Gastroesophageal sphincter (tissue), 4 donors: ENCODE measurements at regions not wholly inside any gene's neighbourhood (a gene's known extent, or its start where the extent isn't known, plus 50 kb on each side); places are given as distances from the start of the nearest gene placed in this dataset.

ENCODE experiments used
- ATAC-seq: fragments of 150-250 bp; one replicate; pipeline ENCODE4 v1.9.1; 2016; ENCODE audit warnings: mild to moderate bottlenecking, moderate library complexity
- H3K27ac ChIP-seq, 4 donors: fragments of 200-600 bp; sonication (generic) in 3 of 4; 1 replicate in 3 of 4; 2 replicates in 1 of 4; pipeline ENCODE4 v1.5.1; 2016 to 2019
- H3K27me3 ChIP-seq: fragments of 200-600 bp; sonication (generic); one replicate; pipeline ENCODE4 v1.5.1; 2019
- H3K36me3 ChIP-seq, 2 donors: fragments of 200-600 bp; sonication (generic); one replicate each; pipeline ENCODE4 v1.5.1; 2019; ENCODE audit warnings: control low read depth in 1 of 2
- H3K4me1 ChIP-seq, 3 donors: fragments of 200-600 bp; sonication (generic); 1 replicate in 2 of 3; 2 replicates in 1 of 3; pipeline ENCODE4 v1.5.1; 2016 to 2019; ENCODE audit warnings: control low read depth in 2 of 3
- H3K4me3 ChIP-seq, 2 donors: fragments of 200-600 bp; sonication (generic); one replicate each; pipeline ENCODE4 v1.5.1; 2019; ENCODE audit warnings: mild to moderate bottlenecking in 1 of 2, moderate library complexity in 1 of 2
- H3K9me3 ChIP-seq, 3 donors: fragments of 200-600 bp; sonication (generic); one replicate each; pipeline ENCODE4 v1.5.1; 2017 to 2019; ENCODE audit warnings: control low read depth in 2 of 3
- EP300 ChIP-seq: sonication (generic); formaldehyde crosslinking; IDR thresholded peaks from one replicate; pipeline ENCODE4 v1.6.1; 2017; ENCODE audit warnings: antibody characterized with exemption, mild to moderate bottlenecking
- POLR2A ChIP-seq, 2 donors: fragments of 450-650 bp; IDR thresholded peaks; one replicate each; pipeline ENCODE4 v1.6.1; 2017; ENCODE audit warnings: antibody characterized with exemption in 2 of 2, mild to moderate bottlenecking in 2 of 2, moderate library complexity in 1 of 2
- POLR2AphosphoS5 ChIP-seq: sonication (generic); formaldehyde crosslinking; IDR thresholded peaks from one replicate; pipeline ENCODE4 v1.6.1; 2017; ENCODE audit warnings: antibody characterized with exemption
- WGBS, 2 donors: methylation state at CpG; one replicate each; pipeline ENCODE4 v1.1.5; 2018; ENCODE audit warnings: low coverage in 1 of 2; 5-methylcytosine and 5-hydroxymethylcytosine counted together
- TF ChIP-seq, protein P1 (sequence below), 4 experiments: fragments of 200-600 bp in 2 of 4; fragments of 450-650 bp in 2 of 4; sonication (generic) in 1 of 4; IDR thresholded peaks; one replicate each; pipeline ENCODE4 v1.5.1; 2017 to 2019; ENCODE audit warnings: antibody characterized with exemption in 4 of 4, mild to moderate bottlenecking in 2 of 4, moderate library complexity in 2 of 4

DNA sequence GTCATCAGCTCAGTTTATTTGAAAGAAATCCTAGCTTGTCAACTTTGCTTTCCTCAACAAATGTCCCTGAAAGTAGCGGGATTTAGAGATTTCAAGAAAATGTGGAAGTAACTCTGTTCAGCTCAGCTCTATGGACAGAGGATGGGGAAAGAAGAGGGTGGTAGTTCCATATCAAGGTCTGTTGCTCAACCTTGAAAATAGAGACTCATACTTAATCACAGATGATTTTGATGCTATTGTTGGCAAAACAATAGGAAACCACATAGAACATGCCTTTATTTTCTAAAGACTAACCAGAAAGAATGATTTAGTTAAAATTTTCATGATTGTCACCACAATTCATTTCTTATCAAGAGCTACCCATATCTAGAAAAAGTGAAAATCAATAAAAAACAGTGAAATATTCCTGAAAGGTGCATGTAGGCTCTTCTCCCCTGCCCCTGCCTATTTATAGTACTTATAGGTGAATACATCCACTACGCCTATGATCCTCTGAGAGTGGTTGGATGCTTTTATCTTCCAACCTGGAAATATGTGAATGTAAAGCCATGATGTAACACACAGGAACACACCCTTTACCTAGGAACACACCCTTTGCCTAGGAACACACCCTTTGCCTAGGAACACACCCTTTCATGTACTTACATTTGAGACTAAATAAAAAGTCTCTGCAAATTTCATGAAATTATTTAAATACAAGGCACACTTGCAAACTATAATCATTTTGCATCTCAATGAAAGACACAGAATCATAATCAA lies 65.8 kb downstream of the ETAA1 start:
- no peaks in the 10 kb centered on the region for H3K27me3 ChIP-seq
- TF ChIP-seq POLR2AphosphoS5 (no peak), EP300 (no peak), POLR2A (IDR thresholded peaks at IDR 0.05) (no peak)
- TF ChIP-seq, protein P1, sequence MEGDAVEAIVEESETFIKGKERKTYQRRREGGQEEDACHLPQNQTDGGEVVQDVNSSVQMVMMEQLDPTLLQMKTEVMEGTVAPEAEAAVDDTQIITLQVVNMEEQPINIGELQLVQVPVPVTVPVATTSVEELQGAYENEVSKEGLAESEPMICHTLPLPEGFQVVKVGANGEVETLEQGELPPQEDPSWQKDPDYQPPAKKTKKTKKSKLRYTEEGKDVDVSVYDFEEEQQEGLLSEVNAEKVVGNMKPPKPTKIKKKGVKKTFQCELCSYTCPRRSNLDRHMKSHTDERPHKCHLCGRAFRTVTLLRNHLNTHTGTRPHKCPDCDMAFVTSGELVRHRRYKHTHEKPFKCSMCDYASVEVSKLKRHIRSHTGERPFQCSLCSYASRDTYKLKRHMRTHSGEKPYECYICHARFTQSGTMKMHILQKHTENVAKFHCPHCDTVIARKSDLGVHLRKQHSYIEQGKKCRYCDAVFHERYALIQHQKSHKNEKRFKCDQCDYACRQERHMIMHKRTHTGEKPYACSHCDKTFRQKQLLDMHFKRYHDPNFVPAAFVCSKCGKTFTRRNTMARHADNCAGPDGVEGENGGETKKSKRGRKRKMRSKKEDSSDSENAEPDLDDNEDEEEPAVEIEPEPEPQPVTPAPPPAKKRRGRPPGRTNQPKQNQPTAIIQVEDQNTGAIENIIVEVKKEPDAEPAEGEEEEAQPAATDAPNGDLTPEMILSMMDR (IDR thresholded peaks at IDR 0.05): no peak
- no peaks in the 10 kb centered on the region for H3K9me3 ChIP-seq
- H3K4me3 ChIP-seq: no peak overlapping the region
- no peaks in the 10 kb centered on the region for H3K36me3 ChIP-seq
- H3K27ac ChIP-seq: no peak overlapping the region
- 92 to 100% methylated on average over 1 to 2 of the region's 2 CpGs for WGBS, 2 donors
- no peaks in the 10 kb centered on the region for H3K4me1 ChIP-seq
- no peak for ATAC-seq

DNA sequence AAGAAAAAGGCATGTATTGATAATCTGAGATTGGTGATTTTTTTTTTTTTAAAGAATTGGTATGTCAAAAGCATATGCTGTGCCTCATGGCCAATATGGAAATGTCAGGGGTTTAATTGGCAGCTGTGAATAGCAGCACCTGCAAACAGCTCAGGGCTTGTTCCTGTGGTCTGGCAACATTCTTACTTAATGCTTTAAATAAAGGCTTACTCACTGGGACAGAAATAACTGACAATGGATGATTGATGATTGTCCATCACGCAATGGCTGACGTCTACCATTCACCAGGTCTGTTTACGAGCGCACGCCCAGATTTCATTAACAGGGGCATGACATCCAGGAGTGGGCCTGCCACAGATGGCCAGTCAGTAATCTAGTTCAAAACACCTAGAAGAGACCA lies 66.7 kb downstream of the ETAA1 start:
- TF ChIP-seq EP300 (no peak), POLR2A (IDR thresholded peaks at IDR 0.05) (no peak), POLR2AphosphoS5 (no peak)
- TF ChIP-seq, protein P1 (IDR thresholded peaks at IDR 0.05): no peak
- no peaks in the 10 kb centered on the region for H3K9me3 ChIP-seq
- H3K27me3 ChIP-seq: no peaks in the 10 kb centered on the region
- H3K36me3 ChIP-seq: no peaks in the 10 kb centered on the region
- WGBS, 2 donors: 73 to 82% methylated on average over 5 of the region's 5 CpGs
- no peaks in the 10 kb centered on the region for H3K4me1 ChIP-seq
- H3K27ac ChIP-seq: no peak overlapping the region
- no peak for ATAC-seq
- H3K4me3 ChIP-seq: no peak overlapping the region

DNA sequence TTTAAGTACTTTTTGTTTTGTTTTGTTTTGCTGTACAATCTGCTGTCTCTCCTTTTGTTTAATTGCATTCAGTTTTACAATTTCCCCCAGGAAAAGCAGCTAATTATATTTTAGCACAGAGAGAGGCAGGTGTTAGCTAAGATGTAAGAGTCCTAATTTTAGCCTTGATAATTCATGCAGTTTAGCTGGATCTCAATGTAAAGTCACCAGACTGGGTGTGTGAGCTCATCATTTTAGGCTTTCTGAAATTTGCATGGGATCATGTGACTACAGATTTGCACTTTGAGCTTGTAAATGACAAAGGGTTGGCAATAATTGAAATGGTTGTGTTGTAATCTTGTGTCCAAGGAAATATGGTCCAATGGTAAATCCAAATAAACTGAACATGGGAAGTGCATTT lies 68.5 kb downstream of the ETAA1 start:
- no peaks in the 10 kb centered on the region for H3K9me3 ChIP-seq
- no peak for TF ChIP-seq POLR2A (IDR thresholded peaks at IDR 0.05)
- ATAC-seq: no peak
- no peaks in the 10 kb centered on the region for H3K27me3 ChIP-seq
- H3K4me3 ChIP-seq: no peak overlapping the region
- no peaks in the 10 kb centered on the region for H3K4me1 ChIP-seq
- H3K27ac ChIP-seq: no peak overlapping the region
- no peaks in the 10 kb centered on the region for H3K36me3 ChIP-seq

DNA sequence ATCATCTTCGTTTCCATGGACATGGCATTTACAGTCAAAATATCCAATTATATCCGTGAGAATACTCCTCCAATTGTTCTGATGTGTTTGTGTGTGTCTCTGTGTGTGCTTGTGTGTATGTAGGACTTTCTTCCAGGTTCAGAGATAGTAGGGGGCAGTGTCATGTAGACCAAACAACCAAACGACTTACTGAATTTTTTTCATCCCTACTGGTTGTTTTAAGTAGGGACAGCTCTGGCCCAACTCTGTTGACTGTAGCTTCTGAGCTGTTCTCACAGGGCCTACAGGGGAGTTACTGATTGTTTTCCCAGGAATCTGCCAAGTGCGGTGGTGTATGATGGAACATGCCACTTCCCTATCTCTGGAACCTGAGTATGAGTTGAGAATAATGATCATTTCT lies 69.6 kb downstream of the ETAA1 start:
- H3K4me1 ChIP-seq: no peaks in the 10 kb centered on the region
- H3K27ac ChIP-seq: no peak overlapping the region
- no peak for ATAC-seq
- TF ChIP-seq, protein P1 (IDR thresholded peaks at IDR 0.05): no peak
- no peak for TF ChIP-seq POLR2AphosphoS5
- TF ChIP-seq POLR2A (IDR thresholded peaks at IDR 0.05): no peak
- no peak for TF ChIP-seq EP300
- WGBS, 2 donors: 71 to 77% methylated on average over 4 of the region's 4 CpGs
- no peaks in the 10 kb centered on the region for H3K27me3 ChIP-seq
- H3K36me3 ChIP-seq: no peaks in the 10 kb centered on the region
- H3K4me3 ChIP-seq: no peak overlapping the region
- H3K9me3 ChIP-seq: no peaks in the 10 kb centered on the region

DNA sequence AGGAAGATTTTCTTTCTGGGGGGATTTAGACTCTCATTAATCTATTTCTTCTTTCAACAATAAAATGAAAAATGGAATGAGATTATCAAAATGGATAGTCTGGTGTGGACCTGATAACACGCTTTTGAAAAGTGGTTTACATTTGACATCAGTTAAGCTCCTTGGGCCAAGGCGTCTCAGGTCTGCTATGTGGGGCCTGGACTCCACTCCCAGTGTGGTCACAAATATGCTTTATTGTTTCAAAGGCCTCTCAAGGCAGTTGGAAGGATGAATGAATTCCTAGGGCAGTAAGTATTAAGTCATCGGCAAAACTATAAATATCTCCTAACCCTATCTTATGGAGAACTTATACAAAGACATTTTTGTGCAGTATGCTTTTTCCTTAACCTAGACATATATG lies 74.5 kb downstream of the ETAA1 start:
- no peak for TF ChIP-seq EP300
- TF ChIP-seq POLR2AphosphoS5: no peak
- TF ChIP-seq, protein P1 (IDR thresholded peaks at IDR 0.05): no peak
- TF ChIP-seq POLR2A (IDR thresholded peaks at IDR 0.05): no peak
- Histone ChIP-seq H3K9me3 (no peaks in the 10 kb centered on the region), H3K27ac (no peak overlapping the region), H3K27me3 (no peaks in the 10 kb centered on the region), H3K36me3 (no peaks in the 10 kb centered on the region), H3K4me3 (no peak overlapping the region), H3K4me1 (peaks cover 0 to 8% (median 0%) of the 10 kb centered on the region in 3 donors)
- WGBS, 2 donors: 55 to 79% methylated on average over 3 of the region's 3 CpGs
- ATAC-seq: no peak
